B cell (primary cell): ENCODE measurements at regions not wholly inside any gene's neighbourhood (a gene's known extent, or its start where the extent isn't known, plus 50 kb on each side); places are given as distances from the start of the nearest gene placed in this dataset.

ENCODE experiments used
- ATAC-seq: fragments of 200-7000 bp; cut with Tn5 transposase; one replicate; pipeline ENCODE4 v1.10.0; 2021; ENCODE audit warnings: low read depth, mild to moderate bottlenecking, moderate number of reproducible peaks, moderate library complexity
- CTCF ChIA-PET: fragments of 350-600 bp; sonication (Branson Sonifier 250); formaldehyde crosslinking; loops from one replicate; lab custom pipeline; 2021; ENCODE audit warnings: antibody characterized with exemption, inconsistent platforms; lab: Charles Lee
- POLR2A ChIA-PET: fragments of 350-600 bp; sonication (Branson Sonifier 250); formaldehyde crosslinking; loops from one replicate; lab custom pipeline; 2021; ENCODE audit warnings: antibody characterized with exemption; lab: Charles Lee
- DNase-seq: peaks from one replicate; pipeline ENCODE4 v3.0.0; 2013
- H2AFZ ChIP-seq: 2 replicates; pipeline ENCODE4 v1.6.1; 2012; ENCODE audit warnings: mild to moderate bottlenecking, low read depth, low read length; ENCODE audit not compliant: insufficient read depth, poor library complexity, severe bottlenecking
- H3K27ac ChIP-seq, 2 donors: 1 replicate in 1 of 2; 2 replicates in 1 of 2; pipeline ENCODE4 v1.5.1; 2012 to 2013; ENCODE audit warnings: low read length in 2 of 2, mild to moderate bottlenecking in 2 of 2, moderate library complexity in 1 of 2
- H3K27me3 ChIP-seq, 4 experiments: fragments of 200-600 bp in 1 of 4; sonication (generic) in 1 of 4; replicated peaks in 1 of 4; 1 replicate in 2 of 4; 2 replicates in 2 of 4; pipeline versions ENCODE4 v1.6.1 to v1.7.0; 2013 to 2016; ENCODE audit warnings: low read length in 3 of 4, mild to moderate bottlenecking in 2 of 4, mixed read lengths in 1 of 4, moderate library complexity in 1 of 4; ENCODE audit not compliant: insufficient read depth in 4 of 4, control insufficient read depth in 3 of 4; ENCODE audit errors: control extremely low read depth in 1 of 4
- H3K36me3 ChIP-seq, 2 experiments: replicated peaks in 1 of 2; 1 replicate in 1 of 2; 2 replicates in 1 of 2; pipeline versions ENCODE4 v1.6.1 to v1.7.1; 2013; ENCODE audit warnings: low read length in 1 of 2; ENCODE audit not compliant: insufficient read depth in 2 of 2, control insufficient read depth in 1 of 2; ENCODE audit errors: control extremely low read depth in 1 of 2, extremely low read depth in 1 of 2
- H3K4me1 ChIP-seq, 2 donors: fragments of 200-600 bp in 1 of 2; sonication (generic) in 1 of 2; 1 replicate in 1 of 2; 2 replicates in 1 of 2; pipeline versions ENCODE4 v1.5.1 to v1.6.1; 2013 to 2017; ENCODE audit warnings: low read length in 2 of 2; ENCODE audit not compliant: control insufficient read depth in 2 of 2, insufficient read depth in 2 of 2
- H3K4me2 ChIP-seq: replicated peaks from 2 replicates; pipeline ENCODE3; 2012; ENCODE audit warnings: mild to moderate bottlenecking, low read depth, low read length; ENCODE audit not compliant: poor library complexity, severe bottlenecking
- H3K4me3 ChIP-seq, 5 experiments: fragments of 200-600 bp in 1 of 5; sonication (generic) in 1 of 5; 1 replicate in 3 of 5; 2 replicates in 2 of 5; pipeline versions ENCODE4 v1.5.1 to v1.7.0; 2011 to 2016; ENCODE audit warnings: low read length in 4 of 5, mild to moderate bottlenecking in 4 of 5, low read depth in 2 of 5, control low read depth in 1 of 5, moderate library complexity in 1 of 5; ENCODE audit not compliant: insufficient read depth in 1 of 5; ENCODE audit errors: control extremely low read depth in 1 of 5, extremely low read depth in 1 of 5
- H3K79me2 ChIP-seq: fragments of 200-600 bp; sonication (generic); one replicate; pipeline ENCODE4 v1.6.0; 2016; ENCODE audit warnings: low read length; ENCODE audit not compliant: control insufficient read depth, insufficient read depth
- H3K9ac ChIP-seq: fragments of 200-600 bp; sonication (generic); 2 replicates; pipeline ENCODE4 v1.6.1; 2017; ENCODE audit warnings: mild to moderate bottlenecking, low read length, moderate library complexity
- H3K9me3 ChIP-seq, 3 donors: one replicate each; pipeline versions ENCODE4 v1.6.1 to v1.7.1; 2013; ENCODE audit warnings: low read length in 2 of 3; ENCODE audit not compliant: control insufficient read depth in 2 of 3, insufficient read depth in 1 of 3; ENCODE audit errors: control extremely low read depth in 1 of 3
- H4K20me1 ChIP-seq: 2 replicates; pipeline ENCODE4 v1.6.0; 2012; ENCODE audit warnings: mild to moderate bottlenecking, low read length; ENCODE audit not compliant: insufficient read depth, control insufficient read depth, poor library complexity, severe bottlenecking
- H3K27ac Mint-ChIP-seq: one replicate; pipeline ENCODE4 v1.8.0; 2021; ENCODE audit warnings: mixed read lengths
- H3K27me3 Mint-ChIP-seq: one replicate; pipeline ENCODE4 v1.8.0; 2021; ENCODE audit warnings: mixed read lengths
- H3K4me1 Mint-ChIP-seq: one replicate; pipeline ENCODE4 v1.8.0; 2021; ENCODE audit warnings: mixed read lengths
- H3K4me3 Mint-ChIP-seq: one replicate; pipeline ENCODE4 v1.8.0; 2021; ENCODE audit warnings: mixed read lengths
- H3K9me3 Mint-ChIP-seq: one replicate; pipeline ENCODE4 v1.8.0; 2022; ENCODE audit warnings: mixed read lengths; ENCODE audit not compliant: insufficient read depth
- CTCF ChIP-seq: fragments of 200-600 bp; IDR thresholded peaks from one replicate; pipeline ENCODE4 v1.8.0; 2022; ENCODE audit warnings: antibody characterized with exemption, mild to moderate bottlenecking
- EZH2 ChIP-seq: IDR thresholded peaks from 2 replicates; pipeline ENCODE4 v1.6.1; 2012; ENCODE audit warnings: borderline replicate concordance, low read depth, mild to moderate bottlenecking, moderate library complexity, low read length; ENCODE audit not compliant: insufficient read depth, poor library complexity, severe bottlenecking
- WGBS: methylation state at CpG from one replicate; pipeline ENCODE4 v1.1.5; 2013; ENCODE audit warnings: missing lambda C conversion rate; ENCODE audit not compliant: insufficient coverage; 5-methylcytosine and 5-hydroxymethylcytosine counted together
- intact Hi-C: fragments of 100-400 bp; cut with micrococcal nuclease; formaldehyde crosslinking; loops from one replicate; pipeline ENCODE4 v1.10.0; 2022

GRCh38 chr3:157868196-157868595 is 238.0 kb downstream of the SHOX2 start:
- H3K27me3 Mint-ChIP-seq, result no peaks in the 10 kb centered on the region
- no peaks in the 10 kb centered on the region for H3K4me1 ChIP-seq
- H3K4me2 ChIP-seq, result no peak overlapping the region
- ChIA-PET POLR2A (no interaction called here), CTCF (no interaction called here)
- H3K9me3 ChIP-seq, result no peaks in the 10 kb centered on the region
- no peaks in the 10 kb centered on the region for H3K79me2 ChIP-seq
- no CpG with 5 or more reads among the region's 1 CpG for WGBS
- no peak overlapping the region for H3K4me3 ChIP-seq
- H2AFZ ChIP-seq, result no peak overlapping the region
- DNase-seq (no peak), ATAC-seq (no peak)
- H3K36me3 ChIP-seq, result no peaks in the 10 kb centered on the region
- no peak overlapping the region for H3K9ac ChIP-seq
- no peak overlapping the region for H3K27ac ChIP-seq
- TF ChIP-seq CTCF, result no peak
- TF ChIP-seq EZH2, result no peak
- H3K27me3 ChIP-seq, result no peaks in the 10 kb centered on the region
- H3K27ac Mint-ChIP-seq, result no peak overlapping the region
- intact Hi-C loops, result no loop called here
- no peaks in the 10 kb centered on the region for H4K20me1 ChIP-seq
- H3K9me3 Mint-ChIP-seq, result no peaks in the 10 kb centered on the region
- no peaks in the 10 kb centered on the region for H3K4me1 Mint-ChIP-seq
- no peak overlapping the region for H3K4me3 Mint-ChIP-seq

- no peaks in the 10 kb centered on the region for H4K20me1 ChIP-seq
- CTCF ChIA-PET, result interaction anchor here (1.0 to 1.5 kb wide), 3 partner anchors 9 to 568 kb away, joined by 3 to 11 read pairs (median 4); no protein-coding TSS in a partner anchor
- peak; percentile 17 for DNase-seq
- POLR2A ChIA-PET, result no interaction called here
- H3K4me2 ChIP-seq, result no peak overlapping the region
- Mint-ChIP-seq H3K9me3 (no peaks in the 10 kb centered on the region), H3K4me1 (no peaks in the 10 kb centered on the region), H3K4me3 (no peak overlapping the region), H3K27me3 (no peaks in the 10 kb centered on the region), H3K27ac (no peak overlapping the region)
- H3K79me2 ChIP-seq, result no peaks in the 10 kb centered on the region
- no peak overlapping the region for H3K9ac ChIP-seq
- no peak for ATAC-seq
- H3K27ac ChIP-seq, result no peak overlapping the region
- TF ChIP-seq CTCF (peak; percentile 50), EZH2 (no peak)
- H3K27me3 ChIP-seq, result no peaks in the 10 kb centered on the region
- no peak overlapping the region for H3K4me3 ChIP-seq
- no peaks in the 10 kb centered on the region for H3K9me3 ChIP-seq
- no peak overlapping the region for H2AFZ ChIP-seq
- H3K36me3 ChIP-seq, result no peaks in the 10 kb centered on the region
- WGBS, result 56% methylated on average over 6 of the region's 9 CpGs
- H3K4me1 ChIP-seq, result no peaks in the 10 kb centered on the region
- intact Hi-C loops, result loop anchor here (2.0 kb wide), 1 partner anchor 447 kb away; no protein-coding TSS in a partner anchor
These were observed 240.7 kb downstream of the SHOX2 start for GRCh38 chr3:157865352-157866000.
